ENCODE measurements at regions not wholly inside any gene's neighbourhood (a gene's known extent, or its start where the extent isn't known, plus 50 kb on each side); places are given as distances from the start of the nearest gene placed in this dataset.

DNA sequence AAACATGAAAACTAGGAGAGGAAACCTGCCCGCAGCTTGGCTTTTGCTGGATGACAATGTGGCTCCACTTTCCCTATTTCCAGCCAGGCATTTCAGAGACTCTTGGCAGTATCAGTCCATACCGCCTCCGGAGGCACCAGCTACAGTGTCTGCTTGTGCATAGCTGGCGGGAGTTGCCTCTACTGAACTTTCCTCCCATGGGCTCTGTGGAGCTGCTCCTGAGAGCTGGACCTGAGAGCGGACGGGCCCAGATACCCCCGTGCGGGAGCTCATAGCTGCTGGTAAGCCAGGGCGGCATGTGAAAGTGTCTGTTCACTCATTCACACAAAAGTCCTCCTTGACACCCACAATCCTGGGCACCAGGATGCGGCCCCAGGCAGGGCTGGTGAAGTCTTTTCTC, 130.3 kb upstream of the PMEPA1 start:
- TF ChIP-seq KDM1A (IDR thresholded peaks at IDR 0.05; ENCODE audit: low read depth) (no peak), RFX5 (IDR thresholded peaks at IDR 0.05) (no peak), HDAC2 (IDR thresholded peaks at IDR 0.05) (no peak), POLR2AphosphoS2 (conservative IDR thresholded peaks at IDR 0.05; ENCODE audit: low read length) (no peak), GATA3 (IDR thresholded peaks at IDR 0.05; ENCODE audit: borderline replicate concordance) (no peak), ESRRA (IDR thresholded peaks at IDR 0.05; ENCODE audit: borderline replicate concordance, low read length) (no peak), EHMT2 (IDR thresholded peaks at IDR 0.05; ENCODE audit: low read depth) (no peak), NPAS2 (CRISPR knock-in tag; IDR thresholded peaks at IDR 0.05; ENCODE audit: borderline replicate concordance) (no peak)
- TF ChIP-seq, protein P1, sequence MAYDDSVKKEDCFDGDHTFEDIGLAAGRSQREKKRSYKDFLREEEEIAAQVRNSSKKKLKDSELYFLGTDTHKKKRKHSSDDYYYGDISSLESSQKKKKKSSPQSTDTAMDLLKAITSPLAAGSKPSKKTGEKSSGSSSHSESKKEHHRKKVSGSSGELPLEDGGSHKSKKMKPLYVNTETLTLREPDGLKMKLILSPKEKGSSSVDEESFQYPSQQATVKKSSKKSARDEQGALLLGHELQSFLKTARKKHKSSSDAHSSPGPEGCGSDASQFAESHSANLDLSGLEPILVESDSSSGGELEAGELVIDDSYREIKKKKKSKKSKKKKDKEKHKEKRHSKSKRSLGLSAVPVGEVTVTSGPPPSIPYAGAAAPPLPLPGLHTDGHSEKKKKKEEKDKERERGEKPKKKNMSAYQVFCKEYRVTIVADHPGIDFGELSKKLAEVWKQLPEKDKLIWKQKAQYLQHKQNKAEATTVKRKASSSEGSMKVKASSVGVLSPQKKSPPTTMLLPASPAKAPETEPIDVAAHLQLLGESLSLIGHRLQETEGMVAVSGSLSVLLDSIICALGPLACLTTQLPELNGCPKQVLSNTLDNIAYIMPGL (CRISPR knock-in tag; IDR thresholded peaks at IDR 0.05; ENCODE audit: borderline replicate concordance) = no peak
- TF ChIP-seq, protein P2, sequence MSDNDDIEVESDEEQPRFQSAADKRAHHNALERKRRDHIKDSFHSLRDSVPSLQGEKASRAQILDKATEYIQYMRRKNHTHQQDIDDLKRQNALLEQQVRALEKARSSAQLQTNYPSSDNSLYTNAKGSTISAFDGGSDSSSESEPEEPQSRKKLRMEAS (IDR thresholded peaks at IDR 0.05) = no peak
- TF ChIP-seq, protein P3, sequence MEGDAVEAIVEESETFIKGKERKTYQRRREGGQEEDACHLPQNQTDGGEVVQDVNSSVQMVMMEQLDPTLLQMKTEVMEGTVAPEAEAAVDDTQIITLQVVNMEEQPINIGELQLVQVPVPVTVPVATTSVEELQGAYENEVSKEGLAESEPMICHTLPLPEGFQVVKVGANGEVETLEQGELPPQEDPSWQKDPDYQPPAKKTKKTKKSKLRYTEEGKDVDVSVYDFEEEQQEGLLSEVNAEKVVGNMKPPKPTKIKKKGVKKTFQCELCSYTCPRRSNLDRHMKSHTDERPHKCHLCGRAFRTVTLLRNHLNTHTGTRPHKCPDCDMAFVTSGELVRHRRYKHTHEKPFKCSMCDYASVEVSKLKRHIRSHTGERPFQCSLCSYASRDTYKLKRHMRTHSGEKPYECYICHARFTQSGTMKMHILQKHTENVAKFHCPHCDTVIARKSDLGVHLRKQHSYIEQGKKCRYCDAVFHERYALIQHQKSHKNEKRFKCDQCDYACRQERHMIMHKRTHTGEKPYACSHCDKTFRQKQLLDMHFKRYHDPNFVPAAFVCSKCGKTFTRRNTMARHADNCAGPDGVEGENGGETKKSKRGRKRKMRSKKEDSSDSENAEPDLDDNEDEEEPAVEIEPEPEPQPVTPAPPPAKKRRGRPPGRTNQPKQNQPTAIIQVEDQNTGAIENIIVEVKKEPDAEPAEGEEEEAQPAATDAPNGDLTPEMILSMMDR (IDR thresholded peaks at IDR 0.05) = no peak
- TF ChIP-seq, protein P4, sequence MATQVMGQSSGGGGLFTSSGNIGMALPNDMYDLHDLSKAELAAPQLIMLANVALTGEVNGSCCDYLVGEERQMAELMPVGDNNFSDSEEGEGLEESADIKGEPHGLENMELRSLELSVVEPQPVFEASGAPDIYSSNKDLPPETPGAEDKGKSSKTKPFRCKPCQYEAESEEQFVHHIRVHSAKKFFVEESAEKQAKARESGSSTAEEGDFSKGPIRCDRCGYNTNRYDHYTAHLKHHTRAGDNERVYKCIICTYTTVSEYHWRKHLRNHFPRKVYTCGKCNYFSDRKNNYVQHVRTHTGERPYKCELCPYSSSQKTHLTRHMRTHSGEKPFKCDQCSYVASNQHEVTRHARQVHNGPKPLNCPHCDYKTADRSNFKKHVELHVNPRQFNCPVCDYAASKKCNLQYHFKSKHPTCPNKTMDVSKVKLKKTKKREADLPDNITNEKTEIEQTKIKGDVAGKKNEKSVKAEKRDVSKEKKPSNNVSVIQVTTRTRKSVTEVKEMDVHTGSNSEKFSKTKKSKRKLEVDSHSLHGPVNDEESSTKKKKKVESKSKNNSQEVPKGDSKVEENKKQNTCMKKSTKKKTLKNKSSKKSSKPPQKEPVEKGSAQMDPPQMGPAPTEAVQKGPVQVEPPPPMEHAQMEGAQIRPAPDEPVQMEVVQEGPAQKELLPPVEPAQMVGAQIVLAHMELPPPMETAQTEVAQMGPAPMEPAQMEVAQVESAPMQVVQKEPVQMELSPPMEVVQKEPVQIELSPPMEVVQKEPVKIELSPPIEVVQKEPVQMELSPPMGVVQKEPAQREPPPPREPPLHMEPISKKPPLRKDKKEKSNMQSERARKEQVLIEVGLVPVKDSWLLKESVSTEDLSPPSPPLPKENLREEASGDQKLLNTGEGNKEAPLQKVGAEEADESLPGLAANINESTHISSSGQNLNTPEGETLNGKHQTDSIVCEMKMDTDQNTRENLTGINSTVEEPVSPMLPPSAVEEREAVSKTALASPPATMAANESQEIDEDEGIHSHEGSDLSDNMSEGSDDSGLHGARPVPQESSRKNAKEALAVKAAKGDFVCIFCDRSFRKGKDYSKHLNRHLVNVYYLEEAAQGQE (IDR thresholded peaks at IDR 0.05) = no peak

Data from A549 (cell line).